ENCODE measurements at regions not wholly inside any gene's neighbourhood (a gene's known extent, or its start where the extent isn't known, plus 50 kb on each side); places are given as distances from the start of the nearest gene placed in this dataset.

DNA sequence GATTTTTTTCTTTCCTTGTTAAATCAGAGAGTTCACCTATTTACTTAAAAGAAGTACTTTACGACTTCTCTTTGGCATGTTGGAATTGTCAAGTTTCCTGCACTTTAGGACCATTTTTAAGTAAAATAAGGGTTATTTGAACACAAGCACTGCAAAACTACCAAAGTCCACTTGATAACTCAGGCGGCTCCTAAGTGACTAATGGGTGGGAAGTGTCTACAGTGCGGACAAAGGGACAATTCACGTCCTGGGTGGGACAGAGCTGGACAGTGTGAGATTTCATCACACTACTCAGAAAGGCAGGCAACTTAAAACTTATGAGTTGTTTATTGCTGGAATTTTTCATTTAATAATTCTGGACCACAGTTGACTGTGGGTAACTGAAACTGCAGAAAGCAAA lies 590.2 kb upstream of the UBE2E2 start (continued):
- no peak for TF ChIP-seq NFKB2 (CRISPR knock-in tag; IDR thresholded peaks at IDR 0.05; ENCODE audit: borderline replicate concordance)
- no peak for TF ChIP-seq ZBTB7B (CRISPR knock-in tag; IDR thresholded peaks at IDR 0.05)
- TF ChIP-seq MEIS2 (CRISPR knock-in tag; IDR thresholded peaks at IDR 0.05): no peak
- TF ChIP-seq SMAD3 (CRISPR knock-in tag; IDR thresholded peaks at IDR 0.05): no peak
- TF ChIP-seq, protein P1, sequence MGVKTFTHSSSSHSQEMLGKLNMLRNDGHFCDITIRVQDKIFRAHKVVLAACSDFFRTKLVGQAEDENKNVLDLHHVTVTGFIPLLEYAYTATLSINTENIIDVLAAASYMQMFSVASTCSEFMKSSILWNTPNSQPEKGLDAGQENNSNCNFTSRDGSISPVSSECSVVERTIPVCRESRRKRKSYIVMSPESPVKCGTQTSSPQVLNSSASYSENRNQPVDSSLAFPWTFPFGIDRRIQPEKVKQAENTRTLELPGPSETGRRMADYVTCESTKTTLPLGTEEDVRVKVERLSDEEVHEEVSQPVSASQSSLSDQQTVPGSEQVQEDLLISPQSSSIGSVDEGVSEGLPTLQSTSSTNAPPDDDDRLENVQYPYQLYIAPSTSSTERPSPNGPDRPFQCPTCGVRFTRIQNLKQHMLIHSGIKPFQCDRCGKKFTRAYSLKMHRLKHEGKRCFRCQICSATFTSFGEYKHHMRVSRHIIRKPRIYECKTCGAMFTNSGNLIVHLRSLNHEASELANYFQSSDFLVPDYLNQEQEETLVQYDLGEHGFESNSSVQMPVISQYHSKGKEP (CRISPR knock-in tag; IDR thresholded peaks at IDR 0.05): no peak
- TF ChIP-seq ZNF557 (CRISPR knock-in tag; IDR thresholded peaks at IDR 0.05): no peak
- TF ChIP-seq ZNF850 (CRISPR knock-in tag; conservative IDR thresholded peaks at IDR 0.05): no peak
- TF ChIP-seq, protein P2, sequence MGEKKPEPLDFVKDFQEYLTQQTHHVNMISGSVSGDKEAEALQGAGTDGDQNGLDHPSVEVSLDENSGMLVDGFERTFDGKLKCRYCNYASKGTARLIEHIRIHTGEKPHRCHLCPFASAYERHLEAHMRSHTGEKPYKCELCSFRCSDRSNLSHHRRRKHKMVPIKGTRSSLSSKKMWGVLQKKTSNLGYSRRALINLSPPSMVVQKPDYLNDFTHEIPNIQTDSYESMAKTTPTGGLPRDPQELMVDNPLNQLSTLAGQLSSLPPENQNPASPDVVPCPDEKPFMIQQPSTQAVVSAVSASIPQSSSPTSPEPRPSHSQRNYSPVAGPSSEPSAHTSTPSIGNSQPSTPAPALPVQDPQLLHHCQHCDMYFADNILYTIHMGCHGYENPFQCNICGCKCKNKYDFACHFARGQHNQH (CRISPR knock-in tag; IDR thresholded peaks at IDR 0.05): no peak
- TF ChIP-seq MTF1 (CRISPR knock-in tag; IDR thresholded peaks at IDR 0.05): no peak
- peak; percentile 10; the same call in 1 of the 2 replicates for TF ChIP-seq FOXA3 (CRISPR knock-in tag; IDR thresholded peaks at IDR 0.05)
- TF ChIP-seq ZBTB3 (CRISPR knock-in tag; IDR thresholded peaks at IDR 0.05; ENCODE audit: borderline replicate concordance, low read depth): no peak
- TF ChIP-seq, protein P3, sequence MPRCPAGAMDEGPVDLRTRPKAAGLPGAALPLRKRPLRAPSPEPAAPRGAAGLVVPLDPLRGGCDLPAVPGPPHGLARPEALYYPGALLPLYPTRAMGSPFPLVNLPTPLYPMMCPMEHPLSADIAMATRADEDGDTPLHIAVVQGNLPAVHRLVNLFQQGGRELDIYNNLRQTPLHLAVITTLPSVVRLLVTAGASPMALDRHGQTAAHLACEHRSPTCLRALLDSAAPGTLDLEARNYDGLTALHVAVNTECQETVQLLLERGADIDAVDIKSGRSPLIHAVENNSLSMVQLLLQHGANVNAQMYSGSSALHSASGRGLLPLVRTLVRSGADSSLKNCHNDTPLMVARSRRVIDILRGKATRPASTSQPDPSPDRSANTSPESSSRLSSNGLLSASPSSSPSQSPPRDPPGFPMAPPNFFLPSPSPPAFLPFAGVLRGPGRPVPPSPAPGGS (CRISPR knock-in tag; IDR thresholded peaks at IDR 0.05): no peak
- no peak for TF ChIP-seq ZNF550 (CRISPR knock-in tag; IDR thresholded peaks at IDR 0.05; ENCODE audit: borderline replicate concordance)
- TF ChIP-seq ZNF343 (CRISPR knock-in tag; IDR thresholded peaks at IDR 0.05): no peak
- TF ChIP-seq EEA1 (CRISPR knock-in tag; IDR thresholded peaks at IDR 0.05; ENCODE audit: borderline replicate concordance): no peak
- no peak for TF ChIP-seq MAFK (conservative IDR thresholded peaks at IDR 0.05 in 1 of 2, IDR thresholded peaks at IDR 0.05 in 1 of 2; ENCODE audit: low read length in 2 of 2)
- TF ChIP-seq SRY (CRISPR knock-in tag; IDR thresholded peaks at IDR 0.05): no peak
- TF ChIP-seq ZFP1 (CRISPR knock-in tag; IDR thresholded peaks at IDR 0.05): no peak
- no peak for TF ChIP-seq SOX6 (IDR thresholded peaks at IDR 0.05)
- 0 out of 2 replicates have a peak, but pooled peaks have one; percentile 23 for TF ChIP-seq SOX6 (CRISPR knock-in tag; IDR thresholded peaks at IDR 0.05)
- TF ChIP-seq FLYWCH1 (CRISPR knock-in tag; IDR thresholded peaks at IDR 0.05): no peak
- TF ChIP-seq ZNF562 (CRISPR knock-in tag; IDR thresholded peaks at IDR 0.05; ENCODE audit: borderline replicate concordance): no peak
- no peak for TF ChIP-seq ATRX (CRISPR knock-in tag; IDR thresholded peaks at IDR 0.05; ENCODE audit: borderline replicate concordance)
- TF ChIP-seq REXO4 (CRISPR knock-in tag; IDR thresholded peaks at IDR 0.05; ENCODE audit: borderline replicate concordance): no peak
- TF ChIP-seq BCL6 (CRISPR knock-in tag; IDR thresholded peaks at IDR 0.05): no peak
- TF ChIP-seq, protein P4, sequence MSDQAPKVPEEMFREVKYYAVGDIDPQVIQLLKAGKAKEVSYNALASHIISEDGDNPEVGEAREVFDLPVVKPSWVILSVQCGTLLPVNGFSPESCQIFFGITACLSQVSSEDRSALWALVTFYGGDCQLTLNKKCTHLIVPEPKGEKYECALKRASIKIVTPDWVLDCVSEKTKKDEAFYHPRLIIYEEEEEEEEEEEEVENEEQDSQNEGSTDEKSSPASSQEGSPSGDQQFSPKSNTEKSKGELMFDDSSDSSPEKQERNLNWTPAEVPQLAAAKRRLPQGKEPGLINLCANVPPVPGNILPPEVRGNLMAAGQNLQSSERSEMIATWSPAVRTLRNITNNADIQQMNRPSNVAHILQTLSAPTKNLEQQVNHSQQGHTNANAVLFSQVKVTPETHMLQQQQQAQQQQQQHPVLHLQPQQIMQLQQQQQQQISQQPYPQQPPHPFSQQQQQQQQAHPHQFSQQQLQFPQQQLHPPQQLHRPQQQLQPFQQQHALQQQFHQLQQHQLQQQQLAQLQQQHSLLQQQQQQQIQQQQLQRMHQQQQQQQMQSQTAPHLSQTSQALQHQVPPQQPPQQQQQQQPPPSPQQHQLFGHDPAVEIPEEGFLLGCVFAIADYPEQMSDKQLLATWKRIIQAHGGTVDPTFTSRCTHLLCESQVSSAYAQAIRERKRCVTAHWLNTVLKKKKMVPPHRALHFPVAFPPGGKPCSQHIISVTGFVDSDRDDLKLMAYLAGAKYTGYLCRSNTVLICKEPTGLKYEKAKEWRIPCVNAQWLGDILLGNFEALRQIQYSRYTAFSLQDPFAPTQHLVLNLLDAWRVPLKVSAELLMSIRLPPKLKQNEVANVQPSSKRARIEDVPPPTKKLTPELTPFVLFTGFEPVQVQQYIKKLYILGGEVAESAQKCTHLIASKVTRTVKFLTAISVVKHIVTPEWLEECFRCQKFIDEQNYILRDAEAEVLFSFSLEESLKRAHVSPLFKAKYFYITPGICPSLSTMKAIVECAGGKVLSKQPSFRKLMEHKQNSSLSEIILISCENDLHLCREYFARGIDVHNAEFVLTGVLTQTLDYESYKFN (CRISPR knock-in tag; conservative IDR thresholded peaks at IDR 0.05): peak; percentile 42; the same call in 1 of the 2 replicates

Measured in HepG2 (cell line).